IPS-NIHi11 (cell line): ENCODE measurements at regions not wholly inside any gene's neighbourhood (a gene's known extent, or its start where the extent isn't known, plus 50 kb on each side); places are given as distances from the start of the nearest gene placed in this dataset.
"Not testable (repeated sequence)": the region's sequence is repeated elsewhere in the genome, so short reads cannot be mapped to it uniquely, and the experiment has no call there.

Source experiments
- DNase-seq: peaks from one replicate; pipeline ENCODE4 v3.0.0; 2012; ENCODE audit warnings: mixed read lengths, low spot score

- DNase-seq, result no peak
These were observed 120.2 kb downstream of the MRPL39 start for GRCh38 chr21:25487046-25487594.

- no peak for DNase-seq
These were observed 121.4 kb downstream of the MRPL39 start for GRCh38 chr21:25485914-25486313.

- DNase-seq, result no peak
These were observed 139.4 kb downstream of the MRPL39 start for GRCh38 chr21:25467896-25468295.

- not testable (repeated sequence) for DNase-seq
These were observed 140.2 kb downstream of the MRPL39 start for GRCh38 chr21:25467071-25467470.

DNA sequence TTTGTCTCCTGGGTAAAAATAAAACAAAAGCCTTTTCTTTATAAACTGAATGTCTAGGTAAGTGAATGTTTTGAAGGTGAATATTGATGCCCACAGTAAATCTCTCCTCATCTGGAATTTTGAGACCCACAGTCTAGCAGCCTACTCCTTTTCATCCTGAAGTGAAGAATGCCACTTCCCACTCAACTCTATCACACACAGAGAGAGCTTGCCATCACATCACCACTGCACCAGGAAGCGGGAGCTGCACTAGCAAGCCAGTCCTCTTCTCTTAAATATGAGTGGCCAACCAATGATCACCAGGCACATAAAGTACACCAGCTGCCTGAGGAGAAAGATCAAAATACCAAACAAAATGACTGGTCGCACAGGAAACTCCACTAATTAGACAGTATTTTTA lies 140.8 kb downstream of the MRPL39 start:
- DNase-seq, result no peak

DNA sequence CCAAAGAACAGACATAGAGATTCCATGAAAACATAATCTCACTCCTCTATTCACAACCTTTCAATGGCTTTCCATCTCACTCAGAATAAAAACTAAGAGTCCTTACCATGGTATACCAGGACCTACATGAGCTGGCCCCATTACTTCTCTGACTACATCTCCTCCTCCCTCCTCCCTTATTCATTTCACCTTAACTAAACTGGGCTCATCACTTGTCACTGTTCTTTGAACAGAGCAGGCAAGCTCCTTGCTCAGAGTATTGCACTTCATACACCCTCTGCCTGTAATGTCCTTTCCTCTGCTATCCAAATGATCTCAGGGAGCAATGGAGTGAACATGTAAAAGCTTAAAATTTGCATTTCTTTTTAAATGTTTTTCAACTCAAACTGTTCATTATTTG lies 142.0 kb downstream of the MRPL39 start:
- no peak for DNase-seq

DNA sequence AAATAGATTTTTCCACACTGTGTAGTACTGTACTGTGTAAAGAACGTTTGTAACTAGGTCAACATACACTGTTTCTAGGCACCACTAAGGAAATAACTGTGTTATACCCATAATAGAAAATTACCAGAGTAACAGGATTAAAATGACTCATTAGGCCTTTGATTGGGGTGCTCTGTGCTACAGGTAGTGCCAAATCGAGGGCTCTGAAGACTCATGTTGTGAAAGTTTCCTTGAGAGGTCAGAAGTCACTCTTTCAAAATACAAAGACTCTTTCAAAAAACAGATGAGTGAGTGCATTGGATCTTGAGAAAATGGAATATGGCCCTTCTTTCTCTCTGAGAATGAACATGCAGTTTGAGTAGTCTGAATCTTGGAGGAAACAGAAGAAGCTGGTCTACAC lies 143.0 kb downstream of the MRPL39 start:
- DNase-seq, result no peak

DNA sequence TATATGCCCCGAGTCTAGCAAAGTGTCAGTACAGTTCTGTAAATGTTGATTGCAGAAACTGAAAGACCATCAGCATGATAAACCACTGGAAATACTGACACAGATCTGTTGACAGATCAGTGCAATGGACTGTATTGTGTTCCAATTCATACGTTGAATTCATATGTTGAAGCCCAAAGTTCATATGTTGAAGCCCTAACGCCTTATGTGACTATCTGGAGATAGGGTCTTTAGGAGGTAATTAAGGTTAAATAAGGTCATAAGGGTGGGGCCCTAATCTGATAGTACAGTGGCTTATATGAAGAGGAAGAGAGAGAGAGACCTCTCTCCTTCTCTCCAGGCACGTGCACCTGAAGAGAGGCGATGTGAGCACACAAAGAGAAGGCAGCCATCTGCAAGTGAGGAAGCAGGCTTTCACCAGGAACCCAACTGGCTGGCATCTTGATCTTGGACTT lies 144.7 kb downstream of the MRPL39 start:
- no peak for DNase-seq

DNA sequence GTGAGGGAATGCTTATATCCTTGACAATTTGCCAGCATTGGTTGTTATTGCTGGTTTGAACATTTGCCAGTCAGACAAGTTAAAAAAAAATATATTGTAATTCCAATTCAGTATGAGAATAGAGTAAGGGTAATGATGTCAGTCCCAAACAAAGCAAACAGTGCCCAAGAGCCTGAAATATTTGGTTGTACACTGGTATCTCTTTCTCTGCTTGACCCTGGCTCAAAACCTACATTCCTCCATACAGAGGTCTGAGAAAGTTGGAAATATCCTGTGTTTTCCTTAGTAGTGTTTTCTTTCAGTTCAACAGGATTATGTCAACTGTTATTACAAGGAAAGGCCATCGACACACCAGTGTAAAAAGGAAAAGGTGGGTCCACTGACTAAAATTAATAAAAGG lies 145.6 kb downstream of the MRPL39 start:
- DNase-seq, result no peak

GRCh38 chr21:25459993-25460392 lies 147.3 kb downstream of the MRPL39 start:
- DNase-seq, result no peak

DNA sequence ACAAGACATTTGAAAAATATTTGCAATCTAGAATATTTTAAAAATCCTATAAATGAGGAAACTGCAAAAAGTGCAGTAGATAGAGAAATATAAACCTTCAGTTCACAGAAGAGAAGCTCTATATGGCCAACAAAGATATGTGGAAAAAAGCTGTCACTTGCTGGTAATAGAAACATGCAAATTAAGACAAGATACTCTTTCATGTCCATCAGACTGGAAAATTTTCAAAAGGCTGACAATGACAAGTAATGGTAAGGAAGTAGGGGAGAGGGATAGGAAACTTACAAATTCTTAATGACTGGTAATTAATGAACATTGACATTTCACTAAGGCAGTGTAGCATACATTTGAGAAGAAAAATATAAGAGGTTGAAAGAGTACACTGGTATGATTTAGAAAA lies 147.9 kb downstream of the MRPL39 start:
- no peak for DNase-seq

DNA sequence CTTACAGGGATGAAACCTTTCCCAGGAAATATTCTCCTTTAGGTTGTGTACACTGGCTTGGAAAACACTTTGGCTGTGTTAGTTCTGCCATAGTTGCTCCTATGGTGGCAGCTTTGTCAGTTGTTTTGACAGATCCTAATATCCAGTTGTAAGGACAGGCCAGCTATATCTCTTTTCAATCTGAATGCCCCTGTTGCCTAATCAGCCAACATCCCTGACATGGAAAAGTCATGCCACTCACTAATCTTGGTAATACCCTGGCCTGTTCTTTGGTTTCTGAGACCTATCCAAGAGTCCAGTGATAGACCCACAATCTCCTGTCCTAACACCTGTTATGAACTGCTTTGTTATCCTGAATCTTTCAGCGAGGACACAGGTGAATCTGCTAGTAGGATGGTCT lies 148.8 kb downstream of the MRPL39 start:
- no peak for DNase-seq

GRCh38 chr21:25457946-25458345 lies 149.3 kb downstream of the MRPL39 start:
- DNase-seq, result no peak

GRCh38 chr21:25457411-25457810 lies 149.9 kb downstream of the MRPL39 start:
- no peak for DNase-seq

DNA sequence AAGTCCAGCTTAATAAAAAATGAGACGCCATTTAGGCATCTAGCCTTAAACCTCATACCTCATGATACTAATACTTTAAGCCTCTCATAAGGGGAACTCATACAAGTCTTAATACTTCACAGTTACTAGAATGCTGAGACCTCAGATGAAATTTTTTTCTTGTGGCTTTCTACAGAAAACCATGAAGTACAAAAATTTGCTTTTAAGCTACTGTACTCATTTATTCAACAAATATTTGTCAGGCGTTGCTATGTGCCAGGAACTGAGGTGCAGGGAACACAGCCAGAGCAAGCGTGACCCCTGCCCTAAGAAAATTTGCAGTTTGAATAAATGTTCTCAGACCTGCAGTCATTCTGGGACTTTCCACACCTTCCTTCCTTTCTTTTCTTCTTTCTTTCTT lies 150.6 kb downstream of the MRPL39 start:
- DNase-seq, result no peak

GRCh38 chr21:25453524-25453923 lies 153.8 kb downstream of the MRPL39 start:
- DNase-seq, result no peak

- no peak for DNase-seq
These were observed 157.3 kb downstream of the MRPL39 start for GRCh38 chr21:25449950-25450349.

DNA sequence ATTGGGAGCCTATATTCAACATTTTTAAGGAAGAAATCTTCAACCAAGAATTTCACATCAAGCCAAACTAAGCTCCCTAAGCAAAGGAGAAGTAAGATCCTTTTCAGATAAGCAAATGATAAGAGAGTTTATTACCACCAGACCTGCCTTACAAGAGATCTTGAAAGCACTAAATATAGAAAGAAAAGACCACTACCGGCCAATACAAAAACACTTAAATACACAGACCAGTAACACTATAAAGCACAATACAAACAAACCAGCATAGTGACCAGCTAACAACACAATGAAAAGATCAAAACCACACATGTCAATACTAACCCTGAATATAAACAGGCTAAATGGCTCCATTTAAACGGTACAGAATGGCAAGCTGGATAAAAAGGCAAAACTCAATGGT lies 165.4 kb downstream of the MRPL39 start:
- no peak for DNase-seq

GRCh38 chr21:25437465-25437864 lies 169.8 kb downstream of the MRPL39 start:
- not testable (repeated sequence) for DNase-seq

GRCh38 chr21:25428537-25428936 lies 178.7 kb downstream of the MRPL39 start:
- no peak for DNase-seq

DNA sequence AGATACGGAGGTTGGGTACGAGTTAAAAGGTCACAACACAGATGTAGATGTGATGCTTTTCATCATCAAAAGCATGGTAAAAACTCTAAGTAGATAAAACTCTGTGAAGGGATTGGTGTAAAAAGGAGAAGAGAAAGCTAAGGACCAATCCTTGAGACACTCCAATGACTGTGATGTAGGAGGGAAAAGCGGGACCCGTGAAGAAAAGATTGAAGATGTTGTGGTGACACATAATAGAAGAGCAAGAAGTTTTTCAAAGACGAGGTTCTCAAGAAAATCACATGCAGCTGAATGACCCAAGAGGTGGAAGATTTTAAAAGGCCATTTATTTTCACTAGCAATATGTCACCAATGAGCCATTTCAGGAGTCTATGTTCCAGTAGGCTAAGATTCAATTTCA lies 179.5 kb downstream of the MRPL39 start:
- no peak for DNase-seq

GRCh38 chr21:25426580-25426979 lies 180.7 kb downstream of the MRPL39 start:
- no peak for DNase-seq

DNA sequence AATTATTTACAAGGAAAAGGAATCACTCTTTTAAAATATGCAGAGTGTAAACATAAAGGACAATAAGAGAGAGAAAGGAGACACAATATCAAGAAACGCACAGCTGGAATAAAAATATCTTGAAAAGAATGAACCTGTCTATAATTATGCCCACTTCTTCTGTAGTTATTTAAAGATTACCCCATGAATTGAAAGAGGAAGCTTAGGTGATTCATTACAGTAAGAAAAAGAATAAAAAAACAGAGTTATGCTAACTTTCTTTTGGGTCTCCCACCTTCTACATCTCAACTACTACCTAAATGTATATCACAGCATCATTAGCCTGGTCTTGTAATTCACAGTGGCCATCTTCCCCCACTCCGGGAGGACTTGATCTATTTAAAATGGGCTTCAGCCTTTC lies 182.1 kb downstream of the MRPL39 start:
- no peak for DNase-seq

DNA sequence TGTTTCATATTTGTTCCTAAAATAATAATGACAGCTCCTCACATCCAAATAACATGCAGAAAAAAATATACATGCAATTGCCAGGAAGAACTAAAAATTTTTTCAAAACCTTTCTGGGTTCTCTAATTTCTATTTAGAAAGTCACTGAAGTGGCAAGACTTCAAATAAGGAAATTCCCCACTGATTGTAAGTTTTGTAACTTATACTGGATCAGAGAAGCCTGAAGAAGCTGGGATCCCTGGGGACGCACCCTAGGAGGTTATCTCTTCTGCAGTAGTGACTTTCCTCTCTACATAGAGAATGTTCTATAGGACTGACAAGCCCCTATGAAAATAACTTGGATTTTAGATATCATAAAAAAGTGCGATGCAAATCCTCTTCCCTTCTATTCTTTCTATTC lies 182.6 kb downstream of the MRPL39 start:
- no peak for DNase-seq

DNA sequence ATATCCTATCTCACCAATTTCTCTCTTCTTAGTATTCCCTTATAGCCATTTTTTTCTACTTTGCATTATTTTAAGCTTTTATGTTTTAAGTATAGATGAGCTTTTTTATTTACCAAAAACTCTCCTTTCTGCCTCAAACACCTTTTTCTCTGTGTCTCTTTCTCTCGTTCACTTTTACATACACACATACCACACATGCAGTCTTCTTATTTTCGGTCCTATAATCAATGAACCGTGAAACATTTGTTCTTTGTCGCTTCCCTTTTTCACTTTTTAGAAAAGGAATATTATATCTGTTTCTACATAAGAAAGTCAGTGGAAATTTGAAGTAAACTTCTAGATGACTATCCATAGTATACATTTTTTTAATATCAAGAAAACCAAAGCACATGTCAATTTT lies 183.2 kb downstream of the MRPL39 start:
- no peak for DNase-seq
